ENCODE measurements at regions not wholly inside any gene's neighbourhood (a gene's known extent, or its start where the extent isn't known, plus 50 kb on each side); places are given as distances from the start of the nearest gene placed in this dataset.

GRCh38 chr16:52293204-52293603 is 253.7 kb downstream of the TOX3 start:
- Histone ChIP-seq H3K4me1 (ENCODE audit: insufficient read depth, low read length) (no peaks in the 10 kb centered on the region), H3K27ac (ENCODE audit: low read depth, low read length) (no peak overlapping the region), H3K4me3 (ENCODE audit: low read length in 2 of 2) (no peak overlapping the region), H3K36me3 (ENCODE audit: insufficient read depth, low read length) (no peaks in the 10 kb centered on the region), H3K27me3 (ENCODE audit: insufficient read depth, low read length) (no peaks in the 10 kb centered on the region), H3K9me3 (ENCODE audit: control insufficient read depth in 1 of 2, low read length in 2 of 2) (no peaks in the 10 kb centered on the region)
- peaks cover 0 to 9% (median 4%) of the 10 kb centered on the region in 8 donors for H3K9me3 Mint-ChIP-seq
- H3K4me3 Mint-ChIP-seq, result no peak overlapping the region
- intact Hi-C loops (cut with micrococcal nuclease), result no loop called here
- H3K27me3 Mint-ChIP-seq, result no peaks in the 10 kb centered on the region
- ChIA-PET POLR2A (ENCODE audit: partially characterized antibody) (no interaction called here), CTCF (ENCODE audit: partially characterized antibody) (no interaction called here)
- no peak overlapping the region for H3K27ac Mint-ChIP-seq
- no peaks in the 10 kb centered on the region for H3K36me3 Mint-ChIP-seq
- H3K4me1 Mint-ChIP-seq, result no peaks in the 10 kb centered on the region
- no peak for DNase-seq

- CTCF ChIA-PET (ENCODE audit: partially characterized antibody), result no interaction called here
- H3K9me3 Mint-ChIP-seq, result peaks cover 0 to 12% (median 7%) of the 10 kb centered on the region in 8 donors
These were observed 263.2 kb downstream of the TOX3 start for GRCh38 chr16:52283584-52284375.

GRCh38 chr16:52283018-52283417 is 263.9 kb downstream of the TOX3 start:
- intact Hi-C loops (cut with micrococcal nuclease), result no loop called here
- DNase-seq, result no peak
- Mint-ChIP-seq H3K4me3 (no peak overlapping the region), H3K4me1 (no peaks in the 10 kb centered on the region), H3K36me3 (no peaks in the 10 kb centered on the region), H3K27me3 (no peaks in the 10 kb centered on the region), H3K27ac (no peak overlapping the region), H3K9me3 (peaks cover 0 to 10% (median 6%) of the 10 kb centered on the region in 8 donors)
- Histone ChIP-seq H3K36me3 (ENCODE audit: insufficient read depth, low read length) (no peaks in the 10 kb centered on the region), H3K4me3 (ENCODE audit: low read length in 2 of 2) (no peak overlapping the region), H3K27ac (ENCODE audit: low read depth, low read length) (no peak overlapping the region), H3K4me1 (ENCODE audit: insufficient read depth, low read length) (no peaks in the 10 kb centered on the region), H3K27me3 (ENCODE audit: insufficient read depth, low read length) (no peaks in the 10 kb centered on the region), H3K9me3 (ENCODE audit: control insufficient read depth in 1 of 2, low read length in 2 of 2) (no peaks in the 10 kb centered on the region)
- CTCF ChIA-PET (ENCODE audit: partially characterized antibody), result no interaction called here
- POLR2A ChIA-PET (ENCODE audit: partially characterized antibody), result no interaction called here

More at GRCh38 chr16:52283584-52284375, 263.2 kb downstream of the TOX3 start:
- no peaks in the 10 kb centered on the region for H3K27me3 Mint-ChIP-seq
- Histone ChIP-seq H3K9me3 (ENCODE audit: control insufficient read depth in 1 of 2, low read length in 2 of 2) (no peaks in the 10 kb centered on the region), H3K4me1 (ENCODE audit: insufficient read depth, low read length) (no peaks in the 10 kb centered on the region), H3K4me3 (ENCODE audit: low read length in 2 of 2) (no peak overlapping the region), H3K27ac (ENCODE audit: low read depth, low read length) (no peak overlapping the region), H3K27me3 (ENCODE audit: insufficient read depth, low read length) (no peaks in the 10 kb centered on the region), H3K36me3 (ENCODE audit: insufficient read depth, low read length) (no peaks in the 10 kb centered on the region)
- intact Hi-C loops (cut with micrococcal nuclease), result no loop called here
- POLR2A ChIA-PET (ENCODE audit: partially characterized antibody), result no interaction called here
- no peaks in the 10 kb centered on the region for H3K36me3 Mint-ChIP-seq
- no peak overlapping the region for H3K27ac Mint-ChIP-seq
- DNase-seq, result peak in 1 of 5 donors; percentile 9
- H3K4me3 Mint-ChIP-seq, result no peak overlapping the region
- H3K4me1 Mint-ChIP-seq, result no peaks in the 10 kb centered on the region

GRCh38 chr16:52280086-52280485 is 266.9 kb downstream of the TOX3 start:
- Histone ChIP-seq H3K36me3 (ENCODE audit: insufficient read depth, low read length) (no peaks in the 10 kb centered on the region), H3K4me3 (ENCODE audit: low read length in 2 of 2) (no peak overlapping the region), H3K27ac (ENCODE audit: low read depth, low read length) (no peak overlapping the region), H3K4me1 (ENCODE audit: insufficient read depth, low read length) (no peaks in the 10 kb centered on the region), H3K9me3 (ENCODE audit: control insufficient read depth in 1 of 2, low read length in 2 of 2) (no peaks in the 10 kb centered on the region), H3K27me3 (ENCODE audit: insufficient read depth, low read length) (no peaks in the 10 kb centered on the region)
- Mint-ChIP-seq H3K4me3 (no peak overlapping the region), H3K27me3 (no peaks in the 10 kb centered on the region), H3K36me3 (no peaks in the 10 kb centered on the region), H3K4me1 (no peaks in the 10 kb centered on the region), H3K9me3 (peaks cover 0 to 7% (median 2%) of the 10 kb centered on the region in 8 donors), H3K27ac (no peak overlapping the region)
- no peak for DNase-seq
- intact Hi-C loops (cut with micrococcal nuclease), result no loop called here
- POLR2A ChIA-PET (ENCODE audit: partially characterized antibody), result no interaction called here
- CTCF ChIA-PET (ENCODE audit: partially characterized antibody), result interaction anchor here (1.2 kb wide), 1 partner anchor 16 kb away, joined by 3 read pairs; no protein-coding TSS in a partner anchor

GRCh38 chr16:52271088-52271750 is 275.7 kb downstream of the TOX3 start:
- Mint-ChIP-seq H3K36me3 (no peaks in the 10 kb centered on the region), H3K27ac (no peak overlapping the region), H3K27me3 (no peaks in the 10 kb centered on the region), H3K9me3 (peaks cover 0 to 6% (median 2%) of the 10 kb centered on the region in 8 donors), H3K4me1 (no peaks in the 10 kb centered on the region), H3K4me3 (no peak overlapping the region)
- H3K27me3 ChIP-seq (ENCODE audit: insufficient read depth, low read length), result no peaks in the 10 kb centered on the region
- intact Hi-C loops (cut with micrococcal nuclease), result no loop called here
- H3K4me3 ChIP-seq (ENCODE audit: low read length in 2 of 2), result no peak overlapping the region
- ChIA-PET CTCF (ENCODE audit: partially characterized antibody) (no interaction called here), POLR2A (ENCODE audit: partially characterized antibody) (no interaction called here)
- H3K9me3 ChIP-seq (ENCODE audit: control insufficient read depth in 1 of 2, low read length in 2 of 2), result no peaks in the 10 kb centered on the region
- DNase-seq, result no peak
- H3K27ac ChIP-seq (ENCODE audit: low read depth, low read length), result no peak overlapping the region
- H3K4me1 ChIP-seq (ENCODE audit: insufficient read depth, low read length), result no peaks in the 10 kb centered on the region
- no peaks in the 10 kb centered on the region for H3K36me3 ChIP-seq (ENCODE audit: insufficient read depth, low read length)

GRCh38 chr16:52265446-52265861 is 281.5 kb downstream of the TOX3 start:
- Histone ChIP-seq H3K4me1 (ENCODE audit: insufficient read depth, low read length) (no peaks in the 10 kb centered on the region), H3K4me3 (ENCODE audit: low read length in 2 of 2) (no peak overlapping the region), H3K27ac (ENCODE audit: low read depth, low read length) (no peak overlapping the region), H3K27me3 (ENCODE audit: insufficient read depth, low read length) (no peaks in the 10 kb centered on the region), H3K36me3 (ENCODE audit: insufficient read depth, low read length) (no peaks in the 10 kb centered on the region), H3K9me3 (ENCODE audit: control insufficient read depth in 1 of 2, low read length in 2 of 2) (no peaks in the 10 kb centered on the region)
- Mint-ChIP-seq H3K27ac (no peak overlapping the region), H3K4me1 (no peaks in the 10 kb centered on the region), H3K27me3 (no peaks in the 10 kb centered on the region), H3K9me3 (peaks cover 0 to 4% (median 0%) of the 10 kb centered on the region in 8 donors), H3K36me3 (no peaks in the 10 kb centered on the region), H3K4me3 (no peak overlapping the region)
- POLR2A ChIA-PET (ENCODE audit: partially characterized antibody), result no interaction called here
- intact Hi-C loops (cut with micrococcal nuclease), result no loop called here
- CTCF ChIA-PET (ENCODE audit: partially characterized antibody), result no interaction called here
- DNase-seq, result no peak

GRCh38 chr16:52257534-52257933 is 289.4 kb downstream of the TOX3 start:
- no peaks in the 10 kb centered on the region for H3K27me3 ChIP-seq (ENCODE audit: insufficient read depth, low read length)
- intact Hi-C loops (cut with micrococcal nuclease), result no loop called here
- CTCF ChIA-PET (ENCODE audit: partially characterized antibody), result no interaction called here

More at GRCh38 chr16:52257534-52257933, 289.4 kb downstream of the TOX3 start:
- no peak for DNase-seq
- no peaks in the 10 kb centered on the region for H3K4me1 ChIP-seq (ENCODE audit: insufficient read depth, low read length)
- no peaks in the 10 kb centered on the region for H3K36me3 Mint-ChIP-seq
- peaks cover 0 to 4% (median under 1%) of the 10 kb centered on the region in 8 donors for H3K9me3 Mint-ChIP-seq
- H3K9me3 ChIP-seq (ENCODE audit: control insufficient read depth in 1 of 2, low read length in 2 of 2), result no peaks in the 10 kb centered on the region
- POLR2A ChIA-PET (ENCODE audit: partially characterized antibody), result no interaction called here
- H3K4me3 ChIP-seq (ENCODE audit: low read length in 2 of 2), result no peak overlapping the region
- H3K36me3 ChIP-seq (ENCODE audit: insufficient read depth, low read length), result no peaks in the 10 kb centered on the region
- H3K4me1 Mint-ChIP-seq, result no peaks in the 10 kb centered on the region
- no peak overlapping the region for H3K4me3 Mint-ChIP-seq
- H3K27ac ChIP-seq (ENCODE audit: low read depth, low read length), result no peak overlapping the region
- H3K27ac Mint-ChIP-seq, result no peak overlapping the region
- no peaks in the 10 kb centered on the region for H3K27me3 Mint-ChIP-seq

All from CD4-positive, alpha-beta memory T cell (primary cell).